Breast epithelium (tissue), 3 donors: ENCODE measurements at regions not wholly inside any gene's neighbourhood (a gene's known extent, or its start where the extent isn't known, plus 50 kb on each side); places are given as distances from the start of the nearest gene placed in this dataset.

ENCODE experiments used
- CTCF ChIP-seq, 3 donors: fragments of 450-650 bp; IDR thresholded peaks; one replicate each; pipeline ENCODE4 v1.5.1; 2016 to 2017; ENCODE audit warnings: antibody characterized with exemption in 3 of 3, mild to moderate bottlenecking in 3 of 3, moderate library complexity in 3 of 3
- POLR2AphosphoS5 ChIP-seq, 3 donors: sonication (generic); formaldehyde crosslinking; IDR thresholded peaks; one replicate each; pipeline ENCODE4 v1.6.1; 2017; ENCODE audit warnings: antibody characterized with exemption in 3 of 3

GRCh38 chr15:45871121-45871855, 236.5 kb downstream of the SQOR start:
- TF ChIP-seq POLR2AphosphoS5 (IDR thresholded peaks at IDR 0.05) (no peak), CTCF (IDR thresholded peaks at IDR 0.05) (no peak)
